ENCODE measurements at regions not wholly inside any gene's neighbourhood (a gene's known extent, or its start where the extent isn't known, plus 50 kb on each side); places are given as distances from the start of the nearest gene placed in this dataset.

GRCh38 chr2:16350211-16350610, 315.4 kb downstream of the CYRIA start:
- Histone ChIP-seq H3K79me1 (ENCODE audit: insufficient read depth, low read depth, low read length, poor library complexity, severe bottlenecking) (no peaks in the 10 kb centered on the region), H3K56ac (ENCODE audit: insufficient read length, low read depth, low read length) (no peak overlapping the region), H3K4ac (ENCODE audit: low read depth, low read length) (no peak overlapping the region), H2AFZ (ENCODE audit: low read length) (no peak overlapping the region), H2BK15ac (ENCODE audit: low read depth, low read length) (no peak overlapping the region), H2BK12ac (ENCODE audit: insufficient read length, low read depth, low read length) (no peak overlapping the region), H2AK5ac (ENCODE audit: insufficient read length, low read length) (no peak overlapping the region), H3K14ac (ENCODE audit: insufficient read depth, low read length) (no peak overlapping the region), H3K9ac (ENCODE audit: extremely low read depth, insufficient read length, low read length) (no peak overlapping the region), H3K27me3 (ENCODE audit: insufficient read depth, low read length) (no peaks in the 10 kb centered on the region), H4K91ac (ENCODE audit: insufficient read length, low read depth, low read length) (no peak overlapping the region), H3K4me2 (ENCODE audit: insufficient read depth, insufficient read length, low read length) (no peak overlapping the region), H3T11ph (ENCODE audit: low read length) (no peak overlapping the region), H3K9me3 (ENCODE audit: control insufficient read depth, low read depth, low read length) (peaks cover 15% of the 10 kb centered on the region), H2BK20ac (ENCODE audit: low read depth, low read length, poor library complexity, severe bottlenecking) (no peak overlapping the region), H4K5ac (ENCODE audit: insufficient read length, low read depth, low read length) (no peak overlapping the region), H3K79me2 (ENCODE audit: insufficient read depth, low read length) (no peaks in the 10 kb centered on the region), H3K23ac (ENCODE audit: insufficient read length, low read depth, low read length) (no peak overlapping the region), H3K18ac (ENCODE audit: insufficient read length, low read depth, low read length) (no peak overlapping the region), H4K20me1 (ENCODE audit: control insufficient read depth, insufficient read depth, insufficient read length) (no peaks in the 10 kb centered on the region), H2BK120ac (ENCODE audit: low read depth, low read length, poor library complexity, severe bottlenecking) (no peak overlapping the region), H3K27ac (ENCODE audit: insufficient read length, low read depth, low read length) (no peak overlapping the region), H3K4me1 (ENCODE audit: insufficient read depth, low read length) (no peaks in the 10 kb centered on the region), H2BK5ac (ENCODE audit: insufficient read length, low read length) (no peak overlapping the region), H3K23me2 (ENCODE audit: insufficient read length, low read depth, low read length, poor library complexity, severe bottlenecking) (no peaks in the 10 kb centered on the region), H4K8ac (replicated peaks; ENCODE audit: insufficient read length, low read depth, low read length) (no peak overlapping the region)
- peaks cover 37% of the 10 kb centered on the region in 2 experiments for H3K9me3 Mint-ChIP-seq
- no CpG with 5 or more reads among the region's 3 CpGs for WGBS (ENCODE audit: extremely low coverage, insufficient read length, low lambda C conversion rate)
- no peaks in the 10 kb centered on the region; the same call in 1 of the 2 replicates for H3K27me3 Mint-ChIP-seq (ENCODE audit: low read depth)
- 0 out of 4 replicates have a peak, but pooled peaks cover 0 to 5% of the 10 kb centered on the region in 2 experiments for H3K4me1 Mint-ChIP-seq
- peaks cover 6 to 24% (median 18%) of the 10 kb centered on the region in 3 experiments for H3K36me3 Mint-ChIP-seq (ENCODE audit: insufficient read depth in 1 of 3, low read depth in 3 of 3)
- H3K4me3 Mint-ChIP-seq = no peak overlapping the region
- TF ChIP-seq CTCF (conservative IDR thresholded peaks at IDR 0.05) = no peak
- no peak for DNase-seq
- H3K27ac Mint-ChIP-seq = no peak overlapping the region

Data from H9 (cell line).